ENCODE measurements at regions not wholly inside any gene's neighbourhood (a gene's known extent, or its start where the extent isn't known, plus 50 kb on each side); places are given as distances from the start of the nearest gene placed in this dataset.

GRCh38 chr6:19121521-19121920 is 715.6 kb upstream of the ID4 start:
- DNase-seq (ENCODE audit: low spot score), result no peak
- TF ChIP-seq, protein P1, sequence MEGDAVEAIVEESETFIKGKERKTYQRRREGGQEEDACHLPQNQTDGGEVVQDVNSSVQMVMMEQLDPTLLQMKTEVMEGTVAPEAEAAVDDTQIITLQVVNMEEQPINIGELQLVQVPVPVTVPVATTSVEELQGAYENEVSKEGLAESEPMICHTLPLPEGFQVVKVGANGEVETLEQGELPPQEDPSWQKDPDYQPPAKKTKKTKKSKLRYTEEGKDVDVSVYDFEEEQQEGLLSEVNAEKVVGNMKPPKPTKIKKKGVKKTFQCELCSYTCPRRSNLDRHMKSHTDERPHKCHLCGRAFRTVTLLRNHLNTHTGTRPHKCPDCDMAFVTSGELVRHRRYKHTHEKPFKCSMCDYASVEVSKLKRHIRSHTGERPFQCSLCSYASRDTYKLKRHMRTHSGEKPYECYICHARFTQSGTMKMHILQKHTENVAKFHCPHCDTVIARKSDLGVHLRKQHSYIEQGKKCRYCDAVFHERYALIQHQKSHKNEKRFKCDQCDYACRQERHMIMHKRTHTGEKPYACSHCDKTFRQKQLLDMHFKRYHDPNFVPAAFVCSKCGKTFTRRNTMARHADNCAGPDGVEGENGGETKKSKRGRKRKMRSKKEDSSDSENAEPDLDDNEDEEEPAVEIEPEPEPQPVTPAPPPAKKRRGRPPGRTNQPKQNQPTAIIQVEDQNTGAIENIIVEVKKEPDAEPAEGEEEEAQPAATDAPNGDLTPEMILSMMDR (IDR thresholded peaks at IDR 0.05; ENCODE audit: extremely low read depth, missing control alignments), result no peak

GRCh38 chr6:19127081-19127480 is 710.1 kb upstream of the ID4 start:
- no peak for DNase-seq (ENCODE audit: low spot score)
- TF ChIP-seq, protein P1 (IDR thresholded peaks at IDR 0.05; ENCODE audit: extremely low read depth, missing control alignments), result no peak

GRCh38 chr6:19128701-19129100 is 708.5 kb upstream of the ID4 start:
- TF ChIP-seq, protein P1 (IDR thresholded peaks at IDR 0.05; ENCODE audit: extremely low read depth, missing control alignments), result no peak
- no peak for DNase-seq (ENCODE audit: low spot score)

DNA sequence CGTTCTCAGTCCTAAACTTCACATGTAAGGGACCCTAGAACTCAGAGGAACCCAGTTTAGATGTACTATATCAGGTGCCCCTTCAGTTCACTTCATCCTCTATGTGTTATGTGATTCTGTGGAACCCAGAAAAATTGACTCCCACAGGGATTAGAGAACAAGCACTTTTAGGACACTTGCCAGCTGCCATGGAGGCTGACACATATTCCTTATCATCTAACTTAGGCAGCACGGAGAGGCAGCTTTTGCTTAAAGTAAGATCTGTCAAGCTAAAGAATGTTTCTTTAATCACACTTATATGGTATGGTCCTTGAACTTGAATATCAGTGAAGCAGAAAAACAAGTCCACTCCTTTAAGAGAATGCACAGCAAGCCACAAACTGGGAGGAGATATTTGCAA is 701.5 kb upstream of the ID4 start:
- DNase-seq (ENCODE audit: low spot score), result no peak
- TF ChIP-seq, protein P1 (IDR thresholded peaks at IDR 0.05; ENCODE audit: extremely low read depth, missing control alignments), result no peak

GRCh38 chr6:19137505-19137904 is 699.7 kb upstream of the ID4 start:
- DNase-seq (ENCODE audit: low spot score), result no peak
- TF ChIP-seq, protein P1 (IDR thresholded peaks at IDR 0.05; ENCODE audit: extremely low read depth, missing control alignments), result no peak

DNA sequence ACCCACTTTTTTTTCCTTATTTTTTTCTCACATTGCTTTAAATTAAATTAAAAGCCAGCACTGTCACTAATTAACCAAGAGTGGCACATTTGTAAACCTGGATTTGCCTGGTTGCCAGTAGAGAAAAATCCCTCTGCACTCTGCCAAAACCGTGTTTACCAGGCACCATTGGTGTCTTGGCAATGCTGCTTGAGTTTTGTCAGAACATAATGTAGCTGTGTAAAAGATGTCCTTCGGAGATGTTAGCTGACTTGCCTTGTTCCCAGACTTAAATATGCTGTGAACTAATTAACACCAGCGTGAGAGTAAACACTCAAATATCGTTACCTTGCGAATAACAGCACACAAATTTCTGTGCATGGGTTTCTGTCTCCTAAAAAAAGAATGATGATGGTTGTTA is 694.9 kb upstream of the ID4 start:
- no peak for DNase-seq (ENCODE audit: low spot score)
- TF ChIP-seq, protein P1 (IDR thresholded peaks at IDR 0.05; ENCODE audit: extremely low read depth, missing control alignments), result no peak

DNA sequence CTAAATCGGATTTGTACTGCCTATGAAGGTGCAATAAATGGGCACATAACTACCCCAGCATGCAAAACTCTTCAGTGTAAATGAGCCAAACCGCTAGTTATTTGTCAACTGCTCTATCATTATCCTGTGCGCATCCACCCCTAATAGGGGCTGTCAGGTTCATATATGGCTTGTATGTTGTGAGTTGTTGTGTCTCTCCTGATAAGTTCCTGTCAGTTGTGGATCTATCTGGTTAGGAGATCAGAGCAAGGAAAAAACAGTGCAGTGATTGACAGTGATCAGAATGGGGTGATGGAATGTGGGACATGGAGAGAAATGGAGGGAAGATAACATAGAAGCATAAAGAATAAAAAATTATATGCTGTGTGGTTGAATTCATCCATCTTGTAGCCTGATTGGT is 686.9 kb upstream of the ID4 start:
- DNase-seq (ENCODE audit: low spot score), result no peak
- TF ChIP-seq, protein P1 (IDR thresholded peaks at IDR 0.05; ENCODE audit: extremely low read depth, missing control alignments), result no peak

All from GM20000 (cell line).